Fibroblast of skin of right biceps (primary cell): ENCODE measurements at regions not wholly inside any gene's neighbourhood (a gene's known extent, or its start where the extent isn't known, plus 50 kb on each side); places are given as distances from the start of the nearest gene placed in this dataset.

ENCODE experiments used
- DNase-seq: peaks from one replicate; pipeline ENCODE4 v3.0.0-alpha.2; 2013

- DNase-seq: no peak
Observed at GRCh38 chr12:87783467-87783866, 245.7 kb downstream of the C12orf50 start.

GRCh38 chr12:87782838-87783237, 246.4 kb downstream of the C12orf50 start:
- no peak for DNase-seq

GRCh38 chr12:87779858-87780498, 249.2 kb downstream of the C12orf50 start:
- no peak for DNase-seq

- DNase-seq: peak; percentile 33
Observed at GRCh38 chr12:87779016-87779415, 250.2 kb downstream of the C12orf50 start.

GRCh38 chr12:87778065-87778464, 251.1 kb downstream of the C12orf50 start:
- DNase-seq: no peak

- no peak for DNase-seq
Observed at GRCh38 chr12:87775784-87776183, 253.4 kb downstream of the C12orf50 start.

GRCh38 chr12:87775051-87775450, 254.2 kb downstream of the C12orf50 start:
- DNase-seq: no peak

- DNase-seq: no peak
Observed at GRCh38 chr12:87772401-87772800, 256.8 kb downstream of the C12orf50 start.

GRCh38 chr12:87768501-87769287, 260.5 kb downstream of the C12orf50 start:
- no peak for DNase-seq

- DNase-seq: no peak
Observed at GRCh38 chr12:87766044-87766443, 263.2 kb downstream of the C12orf50 start.

GRCh38 chr12:87760943-87761342, 268.3 kb downstream of the C12orf50 start:
- DNase-seq: no peak

GRCh38 chr12:87758271-87758670, 270.9 kb downstream of the C12orf50 start:
- no peak for DNase-seq

GRCh38 chr12:87756721-87757120, 272.5 kb downstream of the C12orf50 start:
- DNase-seq: no peak

- DNase-seq: peak; percentile 90
Observed at GRCh38 chr12:87756111-87756510, 273.1 kb downstream of the C12orf50 start.

GRCh38 chr12:87728931-87729593, 300.1 kb downstream of the C12orf50 start:
- DNase-seq: peak; percentile 1

GRCh38 chr12:87720967-87721366, 308.2 kb downstream of the C12orf50 start:
- DNase-seq: no peak

GRCh38 chr12:87704374-87704773, 324.8 kb downstream of the C12orf50 start:
- no peak for DNase-seq

GRCh38 chr12:87690236-87690810, 338.9 kb downstream of the C12orf50 start:
- DNase-seq: peak; percentile 10

GRCh38 chr12:87689196-87689595, 340.0 kb downstream of the C12orf50 start:
- no peak for DNase-seq

GRCh38 chr12:87687362-87687761, 341.8 kb downstream of the C12orf50 start:
- DNase-seq: peak; percentile 68

- no peak for DNase-seq
Observed at GRCh38 chr12:87685696-87686095, 343.5 kb downstream of the C12orf50 start.

- DNase-seq: no peak
Observed at GRCh38 chr12:87679251-87679650, 349.9 kb downstream of the C12orf50 start.

GRCh38 chr12:87678453-87678852, 350.7 kb downstream of the C12orf50 start:
- DNase-seq: no peak

GRCh38 chr12:87676731-87677130, 352.5 kb downstream of the C12orf50 start:
- DNase-seq: no peak
